ENCODE measurements at regions not wholly inside any gene's neighbourhood (a gene's known extent, or its start where the extent isn't known, plus 50 kb on each side); places are given as distances from the start of the nearest gene placed in this dataset.
A peak's percentile ranks its signal among the peaks of the same experiment; 100 is the strongest.

DNA sequence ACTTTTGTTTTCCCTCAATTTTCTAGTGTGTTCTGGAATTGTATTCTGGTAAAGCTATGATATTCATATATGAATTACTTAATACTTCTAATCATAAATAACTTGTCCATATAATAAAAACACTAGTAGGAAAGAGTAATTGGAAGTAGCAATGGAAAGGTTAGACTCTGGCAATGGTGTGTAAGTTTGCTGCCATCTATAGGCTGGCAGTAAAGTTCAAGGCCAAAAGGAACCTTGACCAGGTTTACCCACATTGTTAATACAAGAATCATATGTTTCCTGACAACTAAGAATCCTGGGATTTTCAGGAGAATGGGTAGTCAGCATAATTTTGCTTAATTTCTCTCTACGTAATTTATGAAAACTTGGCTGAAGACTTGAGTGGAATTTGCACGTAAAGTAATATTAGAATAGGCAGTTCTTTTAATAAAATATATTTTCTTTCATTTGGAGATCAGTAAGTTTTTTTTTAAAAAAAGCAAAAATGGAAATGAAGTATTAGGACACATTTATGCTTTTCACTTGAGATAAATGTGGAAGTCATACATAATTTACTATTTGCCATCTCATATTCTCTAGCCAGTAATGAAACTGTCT is 926.7 kb downstream of the GALC start:
- DNase-seq (ENCODE audit: low read depth), result no peak
- peak; percentile 62 for TF ChIP-seq CTCF (conservative IDR thresholded peaks at IDR 0.05; ENCODE audit: low read depth, low read length)
- H3K4me3 ChIP-seq (ENCODE audit: low read length), result no peak overlapping the region

- H3K4me3 ChIP-seq (ENCODE audit: low read length), result no peak overlapping the region
- no peak for TF ChIP-seq CTCF (conservative IDR thresholded peaks at IDR 0.05; ENCODE audit: low read depth, low read length)
- no peak for DNase-seq (ENCODE audit: low read depth)
Observed at GRCh38 chr14:87065366-87065765, 927.6 kb downstream of the GALC start.

DNA sequence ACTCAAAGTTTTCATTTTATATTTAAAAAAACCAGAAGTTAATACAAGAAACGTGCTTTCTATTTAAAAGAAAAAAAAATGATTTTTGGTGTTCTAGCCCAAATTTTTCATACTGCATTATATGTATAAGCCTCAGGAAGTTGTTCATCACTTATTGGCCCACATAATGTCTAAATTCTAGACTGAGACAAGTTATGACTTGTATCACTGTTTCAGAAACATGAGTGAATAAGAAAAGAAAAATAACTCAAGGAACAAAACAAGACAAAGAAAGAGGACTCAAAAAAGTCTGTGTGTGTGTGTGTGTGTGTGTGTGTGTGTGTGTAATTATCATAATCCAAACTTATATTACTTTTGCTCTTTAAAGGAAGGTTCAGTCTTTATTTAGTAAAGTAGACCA is 929.8 kb downstream of the GALC start:
- TF ChIP-seq CTCF (conservative IDR thresholded peaks at IDR 0.05; ENCODE audit: low read depth, low read length), result no peak
- H3K4me3 ChIP-seq (ENCODE audit: low read length), result no peak overlapping the region
- DNase-seq (ENCODE audit: low read depth), result no peak

DNA sequence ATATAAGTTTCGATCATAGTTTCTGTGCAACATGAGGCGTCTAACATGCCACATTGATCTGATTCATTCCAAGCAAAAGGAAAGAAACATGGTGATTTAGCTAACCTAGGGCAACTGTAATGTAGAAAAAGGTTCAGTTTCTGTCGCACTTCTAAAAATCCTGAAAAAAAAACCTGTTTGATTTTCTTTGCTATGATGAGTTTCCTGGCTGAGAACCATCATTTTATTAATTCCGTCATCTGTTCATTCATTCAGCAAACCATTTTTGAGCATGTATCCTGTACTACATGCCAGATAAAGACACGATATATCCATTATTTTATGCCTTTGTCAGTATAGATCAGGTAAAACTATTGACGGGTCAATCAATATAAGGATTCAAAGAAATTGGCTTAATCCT is 932.6 kb downstream of the GALC start:
- TF ChIP-seq CTCF (conservative IDR thresholded peaks at IDR 0.05; ENCODE audit: low read depth, low read length), result no peak
- H3K4me3 ChIP-seq (ENCODE audit: low read length), result no peak overlapping the region
- no peak for DNase-seq (ENCODE audit: low read depth)

DNA sequence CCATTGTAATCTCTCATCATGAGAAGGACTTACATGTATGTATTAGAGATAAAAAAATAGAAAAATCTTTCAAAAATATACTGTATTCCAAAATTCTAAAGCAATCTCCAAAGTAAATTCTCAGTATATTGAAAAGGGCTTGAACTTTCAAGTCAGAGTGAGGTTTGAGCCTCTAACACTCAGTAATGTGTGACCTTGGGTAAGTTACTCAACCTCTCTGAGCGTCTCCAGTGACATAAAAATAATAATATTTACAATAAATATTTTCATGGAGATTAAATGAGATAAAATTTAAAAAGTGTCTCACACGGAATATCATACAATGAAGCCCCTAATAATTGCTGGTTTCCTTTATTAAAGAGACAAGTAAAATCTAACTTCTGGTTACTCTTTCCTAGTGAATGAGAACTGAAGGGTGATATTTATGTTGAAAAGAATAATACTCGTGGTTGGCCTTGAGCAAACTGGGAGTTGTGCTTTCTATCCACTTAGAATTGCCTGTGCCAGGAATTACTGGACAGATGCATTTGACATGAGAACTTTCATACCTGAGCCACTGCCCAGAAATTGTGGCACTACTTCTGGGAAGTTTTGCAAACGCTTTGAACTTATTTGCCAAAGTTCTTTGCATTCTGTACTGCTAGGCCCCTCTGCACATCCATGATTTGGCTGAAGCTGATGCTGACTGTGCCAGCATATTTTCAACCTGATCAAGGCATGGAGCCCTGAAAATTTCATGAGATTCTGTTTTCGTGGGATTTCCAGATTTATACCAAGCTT is 933.7 kb downstream of the GALC start:
- DNase-seq (ENCODE audit: low read depth), result peak; percentile 7
- TF ChIP-seq CTCF (conservative IDR thresholded peaks at IDR 0.05; ENCODE audit: low read depth, low read length), result no peak
- H3K4me3 ChIP-seq (ENCODE audit: low read length), result no peak overlapping the region

DNA sequence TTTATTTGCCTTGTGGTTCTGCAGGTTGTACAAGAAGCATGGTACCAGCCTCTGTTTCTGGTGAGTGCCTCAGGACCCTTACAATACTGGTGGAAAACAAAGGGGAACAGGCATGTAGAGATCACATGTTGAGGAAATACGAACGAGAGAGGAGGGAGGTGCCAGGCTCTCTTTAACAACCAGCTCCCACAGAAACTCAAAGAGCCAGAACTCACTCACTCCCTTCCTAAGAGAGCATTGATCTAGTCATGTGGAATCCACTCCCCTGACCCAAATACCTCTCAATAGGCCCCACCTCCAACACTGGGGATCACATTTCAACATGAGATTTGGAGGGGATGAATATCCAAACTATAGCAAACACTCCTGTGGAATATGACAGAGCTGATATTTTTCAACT is 938.0 kb downstream of the GALC start:
- no peak for TF ChIP-seq CTCF (conservative IDR thresholded peaks at IDR 0.05; ENCODE audit: low read depth, low read length)
- no peak for DNase-seq (ENCODE audit: low read depth)
- no peak overlapping the region for H3K4me3 ChIP-seq (ENCODE audit: low read length)

GRCh38 chr14:87052646-87053225 is 940.2 kb downstream of the GALC start:
- H3K4me3 ChIP-seq (ENCODE audit: low read length), result no peak overlapping the region
- TF ChIP-seq CTCF (conservative IDR thresholded peaks at IDR 0.05; ENCODE audit: low read depth, low read length), result no peak
- DNase-seq (ENCODE audit: low read depth), result no peak
